HUES64 (cell line): ENCODE measurements at regions not wholly inside any gene's neighbourhood (a gene's known extent, or its start where the extent isn't known, plus 50 kb on each side); places are given as distances from the start of the nearest gene placed in this dataset.

Experiments
- H3K27ac ChIP-seq: 2 replicates; pipeline ENCODE4 v1.7.0; 2013; ENCODE audit warnings: low read depth, low read length, inconsistent platforms
- H3K27me3 ChIP-seq: 2 replicates; pipeline ENCODE4 v1.6.1; 2013; ENCODE audit warnings: mild to moderate bottlenecking, low read length; ENCODE audit not compliant: insufficient read depth
- H3K36me3 ChIP-seq: 2 replicates; pipeline ENCODE4 v1.6.1; 2013; ENCODE audit warnings: mild to moderate bottlenecking, low read length; ENCODE audit not compliant: insufficient read depth
- H3K4me1 ChIP-seq: 2 replicates; pipeline ENCODE4 v1.6.1; 2013; ENCODE audit warnings: mild to moderate bottlenecking, low read length, moderate library complexity; ENCODE audit not compliant: insufficient read depth
- H3K4me3 ChIP-seq: 2 replicates; pipeline ENCODE4 v1.5.1; 2013; ENCODE audit warnings: mild to moderate bottlenecking, low read length, moderate library complexity
- H3K9ac ChIP-seq: 2 replicates; pipeline ENCODE4 v1.6.1; 2013; ENCODE audit warnings: mild to moderate bottlenecking, low read depth, low read length
- H3K9me3 ChIP-seq: 2 replicates; pipeline ENCODE4 v1.6.1; 2013; ENCODE audit warnings: low read depth, low read length; ENCODE audit not compliant: insufficient read depth
- WGBS: fragments of 150-250, 120-280 bp; methylation state at CpG from one replicate; pipeline ENCODE4 v1.1.7; 2013; ENCODE audit warnings: missing lambda C conversion rate; 5-methylcytosine and 5-hydroxymethylcytosine counted together

- H3K9me3 ChIP-seq, result no peaks in the 10 kb centered on the region
- H3K9ac ChIP-seq, result no peak overlapping the region
- no peak overlapping the region for H3K27ac ChIP-seq
- H3K4me1 ChIP-seq, result peaks cover 34% of the 10 kb centered on the region
- no peaks in the 10 kb centered on the region for H3K27me3 ChIP-seq
- WGBS, result 78% methylated on average over 6 of the region's 6 CpGs
- no peak overlapping the region for H3K4me3 ChIP-seq
- H3K36me3 ChIP-seq, result no peaks in the 10 kb centered on the region
Measured at GRCh38 chr1:82837766-82838465, 1037.2 kb downstream of the ADGRL2 start.

GRCh38 chr1:82836973-82837680, 1036.4 kb downstream of the ADGRL2 start:
- Histone ChIP-seq H3K4me3 (no peak overlapping the region), H3K4me1 (peaks cover 34% of the 10 kb centered on the region), H3K27ac (no peak overlapping the region), H3K9ac (no peak overlapping the region), H3K9me3 (no peaks in the 10 kb centered on the region), H3K36me3 (no peaks in the 10 kb centered on the region), H3K27me3 (no peaks in the 10 kb centered on the region)
- 90% methylated on average over 3 of the region's 4 CpGs for WGBS

GRCh38 chr1:82836213-82836972, 1035.7 kb downstream of the ADGRL2 start:
- Histone ChIP-seq H3K4me3 (no peak overlapping the region), H3K9me3 (no peaks in the 10 kb centered on the region), H3K27ac (no peak overlapping the region), H3K27me3 (no peaks in the 10 kb centered on the region), H3K36me3 (no peaks in the 10 kb centered on the region), H3K9ac (no peak overlapping the region), H3K4me1 (peaks cover 34% of the 10 kb centered on the region)
- WGBS, result 96% methylated on average over 7 of the region's 7 CpGs

- H3K9ac ChIP-seq, result no peak overlapping the region
- H3K36me3 ChIP-seq, result no peaks in the 10 kb centered on the region
- H3K4me1 ChIP-seq, result no peaks in the 10 kb centered on the region
- no peaks in the 10 kb centered on the region for H3K27me3 ChIP-seq
- H3K27ac ChIP-seq, result no peak overlapping the region
- no peaks in the 10 kb centered on the region for H3K9me3 ChIP-seq
- H3K4me3 ChIP-seq, result no peak overlapping the region
- WGBS, result 97% methylated on average over 6 of the region's 6 CpGs
Measured at GRCh38 chr1:82830690-82831380, 1030.1 kb downstream of the ADGRL2 start.

GRCh38 chr1:82829527-82829926, 1028.8 kb downstream of the ADGRL2 start:
- H3K4me1 ChIP-seq, result peaks cover 5% of the 10 kb centered on the region; the same call in 1 of the 2 replicates
- H3K9me3 ChIP-seq, result no peaks in the 10 kb centered on the region
- H3K9ac ChIP-seq, result no peak overlapping the region
- H3K27me3 ChIP-seq, result no peaks in the 10 kb centered on the region
- 86% methylated on average over 1 of the region's 1 CpG for WGBS
- no peak overlapping the region for H3K27ac ChIP-seq
- no peaks in the 10 kb centered on the region for H3K36me3 ChIP-seq
- H3K4me3 ChIP-seq, result no peak overlapping the region

GRCh38 chr1:82823876-82824275, 1023.1 kb downstream of the ADGRL2 start:
- WGBS, result 100% methylated on average over 1 of the region's 3 CpGs
- no peaks in the 10 kb centered on the region for H3K36me3 ChIP-seq
- no peak overlapping the region for H3K4me3 ChIP-seq
- no peaks in the 10 kb centered on the region for H3K27me3 ChIP-seq
- no peak overlapping the region for H3K27ac ChIP-seq
- no peaks in the 10 kb centered on the region for H3K9me3 ChIP-seq
- H3K4me1 ChIP-seq, result peaks cover 23% of the 10 kb centered on the region
- no peak overlapping the region for H3K9ac ChIP-seq

- Histone ChIP-seq H3K9ac (no peak overlapping the region), H3K4me3 (no peak overlapping the region), H3K9me3 (no peaks in the 10 kb centered on the region), H3K36me3 (no peaks in the 10 kb centered on the region), H3K27me3 (no peaks in the 10 kb centered on the region), H3K27ac (no peak overlapping the region), H3K4me1 (peaks cover 23% of the 10 kb centered on the region)
- 97% methylated on average over 2 of the region's 3 CpGs for WGBS
Measured at GRCh38 chr1:82820816-82821215, 1020.1 kb downstream of the ADGRL2 start.

- Histone ChIP-seq H3K36me3 (no peaks in the 10 kb centered on the region), H3K9ac (no peak overlapping the region), H3K27ac (no peak overlapping the region), H3K9me3 (no peaks in the 10 kb centered on the region), H3K4me1 (peaks cover 16% of the 10 kb centered on the region), H3K4me3 (no peak overlapping the region), H3K27me3 (no peaks in the 10 kb centered on the region)
- 100% methylated on average over 1 of the region's 1 CpG for WGBS
Measured at GRCh38 chr1:82819234-82819633, 1018.5 kb downstream of the ADGRL2 start.

- H3K4me3 ChIP-seq, result no peak overlapping the region
- no peaks in the 10 kb centered on the region for H3K36me3 ChIP-seq
- H3K4me1 ChIP-seq, result peaks cover 16% of the 10 kb centered on the region; the same call in 1 of the 2 replicates
- no peak overlapping the region for H3K27ac ChIP-seq
- H3K27me3 ChIP-seq, result no peaks in the 10 kb centered on the region
- no peak overlapping the region for H3K9ac ChIP-seq
- 100% methylated on average over 1 of the region's 1 CpG for WGBS
- no peaks in the 10 kb centered on the region for H3K9me3 ChIP-seq
Measured at GRCh38 chr1:82818586-82818985, 1017.9 kb downstream of the ADGRL2 start.

GRCh38 chr1:82813386-82813785, 1012.7 kb downstream of the ADGRL2 start:
- Histone ChIP-seq H3K9ac (no peak overlapping the region), H3K36me3 (no peaks in the 10 kb centered on the region), H3K27ac (no peak overlapping the region), H3K4me1 (peaks cover 10% of the 10 kb centered on the region), H3K27me3 (no peaks in the 10 kb centered on the region), H3K9me3 (no peaks in the 10 kb centered on the region), H3K4me3 (no peak overlapping the region)

GRCh38 chr1:82810601-82811000, 1009.9 kb downstream of the ADGRL2 start:
- H3K27ac ChIP-seq, result no peak overlapping the region
- no peaks in the 10 kb centered on the region for H3K36me3 ChIP-seq
- no peaks in the 10 kb centered on the region for H3K27me3 ChIP-seq
- H3K4me1 ChIP-seq, result peaks cover 18% of the 10 kb centered on the region
- no peaks in the 10 kb centered on the region for H3K9me3 ChIP-seq
- H3K4me3 ChIP-seq, result no peak overlapping the region
- 97% methylated on average over 2 of the region's 3 CpGs for WGBS
- no peak overlapping the region for H3K9ac ChIP-seq
